ENCODE measurements at regions not wholly inside any gene's neighbourhood (a gene's known extent, or its start where the extent isn't known, plus 50 kb on each side); places are given as distances from the start of the nearest gene placed in this dataset.

DNA sequence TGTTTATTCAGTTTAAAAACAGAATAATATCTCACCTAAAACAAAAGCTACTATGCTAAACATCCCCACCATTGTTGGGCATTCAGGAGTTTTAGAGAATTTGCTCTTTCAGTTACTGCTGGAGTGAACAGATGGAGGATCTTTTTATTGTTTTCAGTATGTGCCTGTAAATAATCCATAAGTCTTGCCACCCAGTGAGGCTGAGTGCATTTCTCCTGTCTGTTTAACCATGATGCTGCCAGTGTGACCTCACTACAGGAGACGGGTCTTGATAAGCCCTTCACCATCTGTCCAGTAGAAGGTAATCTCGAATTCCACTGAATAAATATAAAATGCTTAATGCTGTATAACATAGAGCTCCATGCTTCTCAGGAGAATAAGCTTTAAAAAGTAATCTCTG, 430.9 kb downstream of the POM121L12 start:
- Histone ChIP-seq H3K4me1 (ENCODE audit: control insufficient read depth in 1 of 2, insufficient read depth in 2 of 2, low read length in 2 of 2) (no peaks in the 10 kb centered on the region), H3K9me2 (ENCODE audit: insufficient read depth) (no peaks in the 10 kb centered on the region), H4K20me1 (ENCODE audit: insufficient read depth) (no peaks in the 10 kb centered on the region), H3K27ac (ENCODE audit: low read depth, low read length) (no peak overlapping the region), H3K9ac (ENCODE audit: low read length) (no peak overlapping the region), H3K4me2 (ENCODE audit: low read length) (no peak overlapping the region), H2AFZ (ENCODE audit: low read depth, low read length, poor library complexity, severe bottlenecking) (no peak overlapping the region), H3K36me3 (ENCODE audit: control insufficient read depth in 1 of 2, insufficient read depth in 2 of 2, low read length in 2 of 2) (no peaks in the 10 kb centered on the region), H3K79me2 (ENCODE audit: insufficient read depth, low read length) (no peaks in the 10 kb centered on the region), H3K4me3 (replicated peaks in 1 of 2; ENCODE audit: low read depth in 1 of 2, low read length in 2 of 2) (no peak overlapping the region), H3K9me3 (ENCODE audit: control insufficient read depth in 1 of 2, insufficient read depth in 1 of 2, low read depth in 1 of 2, low read length in 2 of 2) (peaks cover 8 to 9% of the 10 kb centered on the region in 2 experiments; a peak in 2 of 4 replicates), H3K27me3 (ENCODE audit: insufficient read depth, low read length) (no peaks in the 10 kb centered on the region)
- ATAC-seq (no peak), DNase-seq (ENCODE audit: low read depth, low spot score) (no peak)
- ChIA-PET RAD21 (ENCODE audit: low non-redundant PET in 1 of 2, low total read pairs in 2 of 2, uncharacterized antibody in 2 of 2, unreplicated experiment in 2 of 2) (no interaction called here), POLR2A (no interaction called here), CTCF (no interaction called here)
- TF ChIP-seq ELF1 (IDR thresholded peaks at IDR 0.05; ENCODE audit: borderline replicate concordance, low read depth): no peak
- TF ChIP-seq, protein P1, sequence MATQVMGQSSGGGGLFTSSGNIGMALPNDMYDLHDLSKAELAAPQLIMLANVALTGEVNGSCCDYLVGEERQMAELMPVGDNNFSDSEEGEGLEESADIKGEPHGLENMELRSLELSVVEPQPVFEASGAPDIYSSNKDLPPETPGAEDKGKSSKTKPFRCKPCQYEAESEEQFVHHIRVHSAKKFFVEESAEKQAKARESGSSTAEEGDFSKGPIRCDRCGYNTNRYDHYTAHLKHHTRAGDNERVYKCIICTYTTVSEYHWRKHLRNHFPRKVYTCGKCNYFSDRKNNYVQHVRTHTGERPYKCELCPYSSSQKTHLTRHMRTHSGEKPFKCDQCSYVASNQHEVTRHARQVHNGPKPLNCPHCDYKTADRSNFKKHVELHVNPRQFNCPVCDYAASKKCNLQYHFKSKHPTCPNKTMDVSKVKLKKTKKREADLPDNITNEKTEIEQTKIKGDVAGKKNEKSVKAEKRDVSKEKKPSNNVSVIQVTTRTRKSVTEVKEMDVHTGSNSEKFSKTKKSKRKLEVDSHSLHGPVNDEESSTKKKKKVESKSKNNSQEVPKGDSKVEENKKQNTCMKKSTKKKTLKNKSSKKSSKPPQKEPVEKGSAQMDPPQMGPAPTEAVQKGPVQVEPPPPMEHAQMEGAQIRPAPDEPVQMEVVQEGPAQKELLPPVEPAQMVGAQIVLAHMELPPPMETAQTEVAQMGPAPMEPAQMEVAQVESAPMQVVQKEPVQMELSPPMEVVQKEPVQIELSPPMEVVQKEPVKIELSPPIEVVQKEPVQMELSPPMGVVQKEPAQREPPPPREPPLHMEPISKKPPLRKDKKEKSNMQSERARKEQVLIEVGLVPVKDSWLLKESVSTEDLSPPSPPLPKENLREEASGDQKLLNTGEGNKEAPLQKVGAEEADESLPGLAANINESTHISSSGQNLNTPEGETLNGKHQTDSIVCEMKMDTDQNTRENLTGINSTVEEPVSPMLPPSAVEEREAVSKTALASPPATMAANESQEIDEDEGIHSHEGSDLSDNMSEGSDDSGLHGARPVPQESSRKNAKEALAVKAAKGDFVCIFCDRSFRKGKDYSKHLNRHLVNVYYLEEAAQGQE (IDR thresholded peaks at IDR 0.05; ENCODE audit: low read depth): no peak
- TF ChIP-seq SP1 (IDR thresholded peaks at IDR 0.05; ENCODE audit: low read depth): no peak
- TF ChIP-seq SRF (IDR thresholded peaks at IDR 0.05; ENCODE audit: low read depth): no peak
- TF ChIP-seq, protein P2, sequence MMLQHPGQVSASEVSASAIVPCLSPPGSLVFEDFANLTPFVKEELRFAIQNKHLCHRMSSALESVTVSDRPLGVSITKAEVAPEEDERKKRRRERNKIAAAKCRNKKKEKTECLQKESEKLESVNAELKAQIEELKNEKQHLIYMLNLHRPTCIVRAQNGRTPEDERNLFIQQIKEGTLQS (IDR thresholded peaks at IDR 0.05): no peak
- no peak for TF ChIP-seq FOSL1 (IDR thresholded peaks at IDR 0.05; ENCODE audit: low read depth)
- intact Hi-C loops (cut with micrococcal nuclease): no loop called here
- no TSS peak for BruUV-seq (replicated peaks)

All from HCT116 (cell line).